ENCODE measurements at regions not wholly inside any gene's neighbourhood (a gene's known extent, or its start where the extent isn't known, plus 50 kb on each side); places are given as distances from the start of the nearest gene placed in this dataset.

DNA sequence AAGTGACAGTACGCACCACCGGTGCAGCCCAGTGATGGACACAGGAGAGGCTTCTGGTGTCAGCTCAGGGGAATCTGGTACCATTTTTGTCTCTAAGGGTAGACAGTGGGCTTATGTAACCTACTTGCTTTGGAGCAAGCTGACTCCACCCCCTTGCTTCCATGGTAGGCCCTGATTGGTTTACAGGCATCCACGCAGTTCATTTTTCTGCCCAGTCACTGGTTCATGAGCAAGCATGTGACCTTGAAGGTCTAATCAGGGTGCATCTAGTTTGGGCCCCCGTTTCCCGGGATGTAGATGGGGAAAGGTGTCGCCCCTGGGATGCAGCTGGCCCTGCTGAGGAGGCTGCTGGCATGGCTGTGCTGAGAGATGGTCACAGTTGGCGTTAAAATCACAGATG, 244.8 kb upstream of the KCNG1 start:
- no peak overlapping the region for H3K27ac ChIP-seq (ENCODE audit: low read depth in 2 of 2, low read length in 2 of 2)
- DNase-seq (no peak), FAIRE-seq (no peak)
- no peaks in the 10 kb centered on the region for H3K9me3 ChIP-seq (ENCODE audit: control insufficient read depth in 2 of 3, insufficient read depth in 1 of 3, low read length in 3 of 3)
- intact Hi-C loops (cut with DNase I) = no loop called here
- no peak overlapping the region for H3K9ac ChIP-seq (ENCODE audit: low read length in 3 of 3)
- TF ChIP-seq, protein P1, sequence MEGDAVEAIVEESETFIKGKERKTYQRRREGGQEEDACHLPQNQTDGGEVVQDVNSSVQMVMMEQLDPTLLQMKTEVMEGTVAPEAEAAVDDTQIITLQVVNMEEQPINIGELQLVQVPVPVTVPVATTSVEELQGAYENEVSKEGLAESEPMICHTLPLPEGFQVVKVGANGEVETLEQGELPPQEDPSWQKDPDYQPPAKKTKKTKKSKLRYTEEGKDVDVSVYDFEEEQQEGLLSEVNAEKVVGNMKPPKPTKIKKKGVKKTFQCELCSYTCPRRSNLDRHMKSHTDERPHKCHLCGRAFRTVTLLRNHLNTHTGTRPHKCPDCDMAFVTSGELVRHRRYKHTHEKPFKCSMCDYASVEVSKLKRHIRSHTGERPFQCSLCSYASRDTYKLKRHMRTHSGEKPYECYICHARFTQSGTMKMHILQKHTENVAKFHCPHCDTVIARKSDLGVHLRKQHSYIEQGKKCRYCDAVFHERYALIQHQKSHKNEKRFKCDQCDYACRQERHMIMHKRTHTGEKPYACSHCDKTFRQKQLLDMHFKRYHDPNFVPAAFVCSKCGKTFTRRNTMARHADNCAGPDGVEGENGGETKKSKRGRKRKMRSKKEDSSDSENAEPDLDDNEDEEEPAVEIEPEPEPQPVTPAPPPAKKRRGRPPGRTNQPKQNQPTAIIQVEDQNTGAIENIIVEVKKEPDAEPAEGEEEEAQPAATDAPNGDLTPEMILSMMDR (IDR thresholded peaks at IDR 0.05; ENCODE audit: borderline replicate concordance, extremely low read depth, insufficient read depth) = no peak
- no peaks in the 10 kb centered on the region for H3K27me3 ChIP-seq (ENCODE audit: control insufficient read depth, insufficient read depth, low read length)
- no peaks in the 10 kb centered on the region for H3K4me1 ChIP-seq (ENCODE audit: control insufficient read depth in 2 of 3, insufficient read depth in 2 of 3, low read depth in 1 of 3, low read length in 3 of 3)
- H3K4me3 ChIP-seq (ENCODE audit: low read length in 3 of 3) = no peak overlapping the region
- no peaks in the 10 kb centered on the region for H3K36me3 ChIP-seq (ENCODE audit: control insufficient read depth in 2 of 3, insufficient read depth in 3 of 3, low read length in 3 of 3)

DNA sequence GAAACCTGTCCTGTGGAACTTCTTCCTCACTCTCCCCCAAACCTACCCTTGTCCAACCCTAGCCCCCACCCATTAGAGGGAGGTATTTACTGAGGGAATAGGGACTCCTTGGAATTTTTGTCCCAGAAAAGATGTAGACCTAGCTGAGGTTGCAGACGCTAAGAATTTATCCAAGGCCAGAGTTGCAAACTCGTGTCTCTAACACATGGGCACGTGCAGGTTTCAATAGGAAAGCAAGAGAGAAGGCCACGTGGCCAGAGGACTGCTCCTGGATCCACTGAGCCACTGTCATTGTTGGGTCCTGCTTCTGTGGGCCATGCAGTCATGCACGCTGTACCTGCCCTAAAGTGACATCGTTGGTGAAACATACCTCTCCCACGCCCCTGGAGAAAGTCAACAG, 243.4 kb upstream of the KCNG1 start:
- DNase-seq = no peak
- no peak for FAIRE-seq
- Histone ChIP-seq H3K36me3 (ENCODE audit: control insufficient read depth in 2 of 3, insufficient read depth in 3 of 3, low read length in 3 of 3) (no peaks in the 10 kb centered on the region), H3K4me3 (ENCODE audit: low read length in 3 of 3) (no peak overlapping the region), H3K9me3 (ENCODE audit: control insufficient read depth in 2 of 3, insufficient read depth in 1 of 3, low read length in 3 of 3) (no peaks in the 10 kb centered on the region), H3K27me3 (ENCODE audit: control insufficient read depth, insufficient read depth, low read length) (no peaks in the 10 kb centered on the region), H3K27ac (ENCODE audit: low read depth in 2 of 2, low read length in 2 of 2) (no peak overlapping the region), H3K9ac (ENCODE audit: low read length in 3 of 3) (no peak overlapping the region), H3K4me1 (ENCODE audit: control insufficient read depth in 2 of 3, insufficient read depth in 2 of 3, low read depth in 1 of 3, low read length in 3 of 3) (no peaks in the 10 kb centered on the region)
- TF ChIP-seq, protein P1 (IDR thresholded peaks at IDR 0.05; ENCODE audit: borderline replicate concordance, extremely low read depth, insufficient read depth) = no peak
- intact Hi-C loops (cut with DNase I) = no loop called here

DNA sequence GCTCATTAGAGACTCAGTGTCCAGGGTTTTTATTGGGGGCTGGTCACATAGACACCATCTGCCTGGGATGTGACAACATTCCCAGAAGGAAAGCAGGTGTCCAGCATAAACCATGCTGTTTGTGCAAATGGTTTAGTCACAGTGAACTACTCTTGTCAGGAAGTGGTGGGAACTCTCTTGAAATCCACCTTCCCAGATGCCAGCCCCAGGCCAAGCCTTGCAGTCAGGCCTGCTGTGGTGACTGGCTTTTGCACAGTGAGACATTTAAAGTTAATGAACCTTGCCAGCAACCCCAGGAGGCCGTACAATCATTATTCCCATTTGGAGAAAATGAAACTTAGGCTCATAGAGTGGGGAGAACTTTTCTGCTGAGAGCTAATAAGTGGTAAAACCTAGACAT, 242.5 kb upstream of the KCNG1 start:
- Histone ChIP-seq H3K9me3 (ENCODE audit: control insufficient read depth in 2 of 3, insufficient read depth in 1 of 3, low read length in 3 of 3) (no peaks in the 10 kb centered on the region), H3K9ac (ENCODE audit: low read length in 3 of 3) (no peak overlapping the region), H3K4me1 (ENCODE audit: control insufficient read depth in 2 of 3, insufficient read depth in 2 of 3, low read depth in 1 of 3, low read length in 3 of 3) (no peaks in the 10 kb centered on the region), H3K27ac (ENCODE audit: low read depth in 2 of 2, low read length in 2 of 2) (no peak overlapping the region), H3K36me3 (ENCODE audit: control insufficient read depth in 2 of 3, insufficient read depth in 3 of 3, low read length in 3 of 3) (no peaks in the 10 kb centered on the region), H3K27me3 (ENCODE audit: control insufficient read depth, insufficient read depth, low read length) (no peaks in the 10 kb centered on the region), H3K4me3 (ENCODE audit: low read length in 3 of 3) (no peak overlapping the region)
- DNase-seq (peak in 2 of 5 donors; percentile 31 to 42), FAIRE-seq (no peak)
- TF ChIP-seq, protein P1 (IDR thresholded peaks at IDR 0.05; ENCODE audit: borderline replicate concordance, extremely low read depth, insufficient read depth) = no peak
- intact Hi-C loops (cut with DNase I) = no loop called here

DNA sequence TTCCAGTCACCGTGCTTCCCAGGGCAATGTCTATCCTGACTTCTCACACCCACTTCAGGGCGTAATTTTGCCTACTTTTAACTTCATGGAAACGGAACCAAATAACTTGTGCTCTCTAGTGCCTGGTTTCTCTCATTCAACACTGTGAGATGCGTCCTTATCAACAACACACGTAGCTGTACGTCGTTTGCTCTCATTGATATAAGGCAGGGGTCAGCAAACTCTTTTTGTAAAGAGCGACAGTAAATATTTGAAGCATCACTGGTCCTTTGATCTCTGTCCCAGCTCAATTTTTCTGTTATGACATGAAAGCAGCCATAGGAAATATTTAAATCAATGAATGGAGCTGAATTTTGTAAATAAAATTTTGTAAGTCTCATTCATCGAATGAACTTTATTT, 239.3 kb upstream of the KCNG1 start:
- no peaks in the 10 kb centered on the region for H3K4me1 ChIP-seq (ENCODE audit: control insufficient read depth in 2 of 3, insufficient read depth in 2 of 3, low read depth in 1 of 3, low read length in 3 of 3)
- no peaks in the 10 kb centered on the region for H3K36me3 ChIP-seq (ENCODE audit: control insufficient read depth in 2 of 3, insufficient read depth in 3 of 3, low read length in 3 of 3)
- H3K9me3 ChIP-seq (ENCODE audit: control insufficient read depth in 2 of 3, insufficient read depth in 1 of 3, low read length in 3 of 3) = no peaks in the 10 kb centered on the region
- no peak overlapping the region for H3K27ac ChIP-seq (ENCODE audit: low read depth in 2 of 2, low read length in 2 of 2)
- intact Hi-C loops (cut with DNase I) = no loop called here
- TF ChIP-seq, protein P1 (IDR thresholded peaks at IDR 0.05; ENCODE audit: borderline replicate concordance, extremely low read depth, insufficient read depth) = no peak
- H3K27me3 ChIP-seq (ENCODE audit: control insufficient read depth, insufficient read depth, low read length) = no peaks in the 10 kb centered on the region
- H3K4me3 ChIP-seq (ENCODE audit: low read length in 3 of 3) = no peak overlapping the region
- DNase-seq (no peak), FAIRE-seq (no peak)
- H3K9ac ChIP-seq (ENCODE audit: low read length in 3 of 3) = no peak overlapping the region
